NCI-H1105 (cell line): ENCODE measurements at regions not wholly inside any gene's neighbourhood (a gene's known extent, or its start where the extent isn't known, plus 50 kb on each side); places are given as distances from the start of the nearest gene placed in this dataset.
"Not testable (repeated sequence)": the region's sequence is repeated elsewhere in the genome, so short reads cannot be mapped to it uniquely, and the experiment has no call there.

Experiments
- DNase-seq: peaks from one replicate; lab custom pipeline; 2025; lab: John Stamatoyannopoulos, UW

- DNase-seq = not testable (repeated sequence)
These were observed 51.9 kb upstream of the MFGE8 start for GRCh38 chr15:88965097-88965496.

GRCh38 chr15:88970232-88970631 is 57.1 kb upstream of the MFGE8 start:
- DNase-seq = no peak

GRCh38 chr15:88974392-88974791 is 61.2 kb upstream of the MFGE8 start:
- DNase-seq = no peak

GRCh38 chr15:88975891-88976290 is 62.7 kb upstream of the MFGE8 start:
- DNase-seq = no peak

- no peak for DNase-seq
These were observed 63.5 kb upstream of the MFGE8 start for GRCh38 chr15:88976656-88977055.

DNA sequence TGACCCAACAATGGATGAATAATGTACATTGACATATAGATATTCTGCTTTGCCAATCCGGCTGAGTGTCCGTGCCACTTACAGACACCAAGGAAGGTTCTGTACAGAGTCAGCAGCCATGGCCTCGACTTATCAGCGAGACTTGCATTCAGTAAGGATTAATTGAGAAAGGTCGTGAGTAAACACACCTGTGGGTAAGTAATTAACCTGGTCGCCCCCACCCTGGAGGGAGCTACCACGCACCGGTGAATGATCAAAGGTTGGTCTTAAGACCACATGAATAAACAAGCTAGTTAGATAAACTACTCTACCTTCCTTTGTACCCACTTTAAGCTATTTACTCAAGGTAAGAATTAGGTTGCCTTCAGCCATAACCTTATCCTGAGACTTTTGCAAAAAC is 66.5 kb upstream of the MFGE8 start:
- no peak for DNase-seq

DNA sequence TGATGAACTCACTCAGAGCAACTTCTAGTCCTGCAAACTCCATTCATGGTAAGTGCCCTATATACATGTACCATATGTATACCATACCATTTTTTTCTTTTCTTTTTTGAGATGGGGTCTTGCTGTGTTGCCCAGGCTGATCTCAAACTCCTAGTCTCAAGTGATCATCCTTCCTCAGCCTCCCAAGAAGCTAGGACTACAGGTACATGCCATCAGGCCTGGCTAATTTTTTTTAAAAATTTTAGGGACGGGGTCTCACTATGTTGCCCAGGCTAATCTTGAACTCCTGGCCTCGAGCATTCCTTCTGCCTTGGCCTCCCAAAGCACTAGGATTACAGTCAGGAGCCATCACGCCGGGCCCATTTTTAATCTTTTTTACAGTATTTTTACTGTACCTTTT is 67.3 kb upstream of the MFGE8 start:
- DNase-seq = no peak

- DNase-seq = no peak
These were observed 68.4 kb upstream of the MFGE8 start for GRCh38 chr15:88981244-88982215.

GRCh38 chr15:88982304-88982945 is 69.2 kb upstream of the MFGE8 start:
- DNase-seq = no peak

GRCh38 chr15:88982946-88983342 is 69.8 kb upstream of the MFGE8 start:
- DNase-seq = no peak

DNA sequence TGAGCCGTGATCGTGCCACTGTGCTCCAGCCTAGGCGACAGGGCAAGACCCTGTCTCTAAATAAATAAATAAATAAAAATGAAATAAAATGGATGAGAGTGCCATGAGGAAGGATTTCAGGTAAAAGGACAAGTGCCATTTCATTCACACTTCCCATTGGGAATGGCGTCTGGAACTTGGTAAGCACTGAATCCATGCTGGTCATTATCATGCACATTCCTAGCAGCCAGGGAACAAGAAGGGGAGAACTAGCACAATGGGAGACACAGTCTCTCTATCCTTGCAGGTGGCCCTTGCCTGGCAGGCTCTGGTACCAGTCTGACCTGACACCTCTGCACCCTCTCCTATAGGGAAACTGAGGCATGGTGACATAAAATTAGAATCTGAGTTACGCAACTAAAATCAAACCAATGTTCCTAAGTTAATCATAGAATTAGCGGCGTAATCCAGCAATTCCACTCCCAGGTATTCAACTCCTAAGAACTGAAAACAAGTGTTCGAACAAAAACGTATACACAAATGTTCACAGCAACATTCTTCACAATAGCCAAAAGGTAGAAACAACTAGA is 70.8 kb upstream of the MFGE8 start:
- DNase-seq = no peak

DNA sequence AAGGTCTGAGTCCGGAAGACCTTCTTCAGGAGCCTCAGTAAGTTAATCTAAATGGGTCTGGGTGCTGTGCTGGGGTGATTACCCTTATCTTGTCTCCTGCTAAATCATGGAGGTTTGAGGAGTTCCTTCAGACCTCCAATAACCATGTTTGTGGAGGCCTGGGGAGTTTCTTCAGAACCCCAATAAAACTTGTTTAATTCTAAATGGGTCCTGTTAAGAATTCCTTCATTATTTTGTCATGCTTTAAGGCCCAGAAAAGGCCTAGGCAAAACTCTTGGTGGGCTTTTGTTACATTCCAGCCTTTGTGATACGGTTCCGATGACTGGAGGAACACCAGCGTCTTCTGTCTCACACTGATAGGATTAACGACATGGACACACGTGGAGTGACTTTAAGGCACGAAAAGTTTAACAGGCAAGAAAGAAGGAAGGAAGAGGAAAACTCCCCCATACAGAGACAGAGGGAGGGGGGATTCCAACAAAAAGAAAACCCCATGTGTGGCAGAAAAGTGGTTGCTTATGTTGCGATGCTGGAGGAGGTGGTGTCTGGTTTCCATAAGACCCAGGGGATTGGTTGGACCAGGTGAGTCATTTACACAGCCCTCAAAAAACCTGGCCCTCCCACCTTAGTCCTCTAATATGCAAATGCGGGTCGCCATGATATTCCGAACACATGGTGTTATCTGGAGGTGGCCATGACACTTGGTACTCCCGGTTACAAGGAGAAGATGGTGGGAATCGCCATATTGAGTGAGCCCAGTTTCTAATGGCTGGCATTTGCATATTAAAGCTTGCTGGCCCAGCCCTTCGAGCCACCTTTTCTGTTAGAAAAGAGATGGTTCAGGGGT is 72.6 kb upstream of the MFGE8 start:
- no peak for DNase-seq

GRCh38 chr15:88986949-88987590 is 73.9 kb upstream of the MFGE8 start:
- DNase-seq = no peak

DNA sequence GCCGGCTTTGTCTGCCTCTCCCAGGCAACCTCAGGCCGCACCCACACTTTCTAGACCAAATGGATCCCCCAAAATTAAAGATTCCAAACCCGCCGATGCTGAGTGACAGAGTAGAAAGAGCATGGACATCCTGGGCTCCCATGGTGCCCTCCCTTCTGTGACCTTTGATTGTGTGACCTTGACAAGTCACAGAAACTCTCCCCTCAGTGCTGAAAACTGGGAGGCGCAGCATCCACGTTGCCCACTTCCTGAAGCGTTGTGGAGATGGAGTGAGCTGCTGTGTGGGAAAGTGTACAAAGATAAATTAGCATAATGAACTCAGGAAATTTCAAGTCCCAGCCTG is 74.4 kb upstream of the MFGE8 start:
- no peak for DNase-seq

DNA sequence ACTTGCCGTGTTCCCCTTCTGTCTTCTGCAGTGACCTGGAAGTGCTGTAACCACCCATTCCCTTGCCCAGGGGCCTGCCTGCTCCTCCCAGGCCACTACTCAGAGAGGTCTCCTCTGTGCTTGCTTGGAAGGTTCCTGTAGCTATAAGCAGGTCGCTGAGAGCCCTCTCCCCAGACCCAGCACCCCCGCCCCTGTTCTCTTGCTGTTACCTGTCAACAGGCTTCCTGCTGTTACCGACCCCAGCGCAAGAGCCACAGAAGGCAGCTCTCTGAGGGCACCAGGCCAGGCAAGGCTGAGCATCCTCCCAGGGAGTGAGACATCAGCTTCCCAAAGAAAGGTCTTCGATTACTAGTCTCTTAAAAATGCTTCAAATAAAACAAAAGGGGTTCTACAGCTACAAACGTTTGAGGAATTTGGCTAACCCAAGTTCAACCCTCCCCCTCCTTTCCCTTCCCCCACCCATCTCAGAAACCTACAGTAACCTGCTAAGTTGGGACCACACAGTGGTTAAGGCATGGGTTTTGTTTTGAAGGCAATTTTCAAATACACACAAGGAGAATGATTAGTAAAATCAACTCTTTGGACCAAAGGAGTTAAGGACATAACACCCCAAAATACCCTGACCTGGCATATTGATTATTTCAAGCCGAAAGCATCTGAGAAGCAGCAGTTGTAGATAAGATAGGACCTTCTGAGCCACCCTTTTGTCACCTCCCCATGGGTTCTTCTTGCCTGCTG is 74.9 kb upstream of the MFGE8 start:
- DNase-seq = no peak

- DNase-seq = no peak
These were observed 76.4 kb upstream of the MFGE8 start for GRCh38 chr15:88989578-88989977.

GRCh38 chr15:88990185-88990679 is 77.1 kb upstream of the MFGE8 start:
- no peak for DNase-seq

DNA sequence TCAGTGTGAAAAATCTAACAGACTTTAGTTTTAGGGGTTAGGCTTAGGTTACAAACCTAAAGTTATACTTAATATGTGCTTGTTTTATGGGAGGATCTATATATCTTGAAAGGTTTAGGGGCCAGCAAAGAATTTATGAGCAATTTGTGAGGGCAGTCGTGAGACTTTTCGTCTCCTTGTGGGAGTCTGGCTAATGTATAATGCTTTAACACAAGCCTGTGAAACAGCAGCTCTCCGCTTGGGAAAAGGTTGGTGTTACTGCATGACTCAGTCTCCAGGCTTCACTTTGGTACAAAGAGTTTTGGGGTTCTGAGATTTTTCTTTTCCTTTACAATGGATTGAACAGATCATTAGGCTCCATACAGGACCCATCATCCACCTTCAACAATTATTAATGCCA is 79.0 kb upstream of the MFGE8 start:
- no peak for DNase-seq

DNA sequence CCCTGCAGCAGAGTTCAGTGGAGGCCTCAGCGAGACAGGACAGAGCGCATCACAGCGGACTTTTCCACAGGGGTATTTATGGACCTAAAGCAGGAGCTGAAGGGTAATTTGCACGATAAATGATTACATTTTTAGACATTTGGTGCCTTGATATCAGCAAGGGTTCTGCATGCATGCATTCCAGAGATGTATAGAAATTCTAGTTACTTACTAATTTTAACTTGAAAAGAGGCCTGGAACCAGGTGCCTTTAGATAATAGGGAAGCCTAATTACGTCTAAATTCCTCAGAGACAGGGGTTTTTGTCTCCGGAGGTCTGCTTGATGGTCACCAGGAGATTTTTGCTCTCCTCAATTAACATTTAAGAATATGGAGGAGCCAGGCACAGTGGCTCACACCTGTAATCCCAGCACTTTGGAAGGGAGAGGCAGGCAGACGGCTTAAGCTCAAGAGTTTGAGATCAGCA is 79.8 kb upstream of the MFGE8 start:
- DNase-seq = no peak

DNA sequence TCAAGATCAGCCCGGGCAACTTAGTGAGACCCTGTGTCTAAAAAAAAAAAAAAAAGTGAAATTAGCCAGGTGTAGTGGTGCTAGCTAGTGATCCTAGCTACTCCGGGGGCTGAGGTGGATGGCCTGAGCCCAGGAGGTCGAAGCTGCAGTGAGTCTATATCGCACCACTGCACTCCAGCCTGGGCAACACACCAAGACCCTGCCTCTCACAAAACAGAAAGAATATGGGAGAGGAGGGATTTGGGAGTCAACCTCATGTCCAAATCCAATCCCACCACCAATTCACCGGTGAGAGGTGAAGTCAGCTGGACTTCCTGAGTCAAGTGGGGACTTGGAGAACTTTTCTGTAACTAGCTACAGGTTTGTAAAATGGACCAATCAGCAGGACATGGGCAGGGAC is 80.5 kb upstream of the MFGE8 start:
- DNase-seq = no peak

DNA sequence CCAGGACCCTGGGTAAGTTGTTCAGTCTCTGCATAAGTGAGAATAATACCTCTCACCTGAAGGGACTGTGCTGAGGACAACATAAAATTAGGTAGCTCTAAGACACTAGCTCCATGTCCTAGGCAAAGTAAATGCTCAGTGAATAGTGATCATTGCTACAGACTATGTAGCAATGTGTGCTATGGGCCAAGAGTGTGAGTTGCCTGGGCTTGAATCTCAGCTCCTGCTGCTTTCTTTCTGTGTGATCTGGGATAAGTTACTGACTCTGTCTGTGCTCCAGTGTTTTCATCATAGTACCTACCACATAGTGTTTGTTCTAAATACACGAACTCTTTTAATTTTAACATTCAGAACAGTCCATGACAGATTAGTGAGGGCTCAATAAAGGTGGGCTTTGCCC is 81.1 kb upstream of the MFGE8 start:
- no peak for DNase-seq
